ENCODE measurements at regions not wholly inside any gene's neighbourhood (a gene's known extent, or its start where the extent isn't known, plus 50 kb on each side); places are given as distances from the start of the nearest gene placed in this dataset.
"Not testable (repeated sequence)": the region's sequence is repeated elsewhere in the genome, so short reads cannot be mapped to it uniquely, and the experiment has no call there.

DNA sequence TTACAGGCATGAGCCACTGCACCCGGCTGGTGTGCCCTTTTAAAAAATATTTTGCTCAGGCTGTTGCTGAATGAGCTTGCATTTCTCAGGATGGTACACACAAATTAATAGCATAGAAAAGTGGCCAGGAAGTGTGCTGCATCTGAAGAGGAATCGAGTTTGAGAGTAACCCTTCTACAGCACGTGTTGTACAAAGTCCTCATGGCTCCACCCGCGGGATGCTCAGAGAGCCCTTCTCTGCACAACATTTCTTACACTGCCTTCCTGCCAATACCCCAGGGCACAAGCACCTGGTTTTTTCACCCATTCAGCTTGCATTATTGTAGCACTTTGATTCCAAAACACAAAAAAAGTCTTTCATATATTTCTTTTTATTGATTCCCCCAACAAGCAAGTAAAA, 90.1 kb upstream of the NEDD4L start:
- DNase-seq (ENCODE audit: low read depth): no peak

DNA sequence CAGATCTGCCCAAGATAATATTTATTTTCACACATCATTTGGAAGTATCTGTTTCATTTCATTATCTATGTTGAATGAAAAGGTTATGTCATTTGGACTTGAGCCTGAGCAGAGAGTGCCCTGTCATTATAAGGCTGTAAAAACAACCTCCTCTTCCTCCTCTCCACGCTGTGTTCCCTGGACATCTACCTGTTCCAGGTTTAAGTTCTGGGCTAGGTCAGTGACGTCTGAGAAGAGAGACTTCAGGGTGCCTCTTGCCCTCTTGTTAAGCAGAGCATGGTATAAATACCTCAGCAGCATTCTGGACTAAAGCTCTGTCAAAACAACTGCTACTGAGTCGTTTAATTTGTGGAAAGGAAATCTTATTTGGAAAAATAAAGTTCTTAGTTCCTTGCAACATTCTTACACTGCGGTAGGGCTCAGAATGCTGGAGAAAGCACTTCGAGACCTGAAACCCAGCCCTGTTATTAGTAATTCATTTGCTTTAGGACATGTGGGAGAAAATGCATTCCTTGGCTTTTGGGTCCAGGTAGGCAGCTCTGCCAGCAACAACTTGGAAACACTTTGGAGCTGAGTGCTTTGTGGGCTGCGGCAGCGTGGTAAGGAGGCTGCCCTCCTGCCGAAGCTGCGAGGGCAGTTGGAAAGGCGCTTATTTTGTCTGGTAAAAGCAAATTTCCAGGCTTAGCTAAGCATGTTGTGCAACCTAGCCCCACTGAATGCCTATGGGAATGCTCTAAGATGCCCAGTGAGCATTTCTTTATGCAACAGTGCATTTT, 91.8 kb upstream of the NEDD4L start:
- DNase-seq (ENCODE audit: low read depth): no peak

DNA sequence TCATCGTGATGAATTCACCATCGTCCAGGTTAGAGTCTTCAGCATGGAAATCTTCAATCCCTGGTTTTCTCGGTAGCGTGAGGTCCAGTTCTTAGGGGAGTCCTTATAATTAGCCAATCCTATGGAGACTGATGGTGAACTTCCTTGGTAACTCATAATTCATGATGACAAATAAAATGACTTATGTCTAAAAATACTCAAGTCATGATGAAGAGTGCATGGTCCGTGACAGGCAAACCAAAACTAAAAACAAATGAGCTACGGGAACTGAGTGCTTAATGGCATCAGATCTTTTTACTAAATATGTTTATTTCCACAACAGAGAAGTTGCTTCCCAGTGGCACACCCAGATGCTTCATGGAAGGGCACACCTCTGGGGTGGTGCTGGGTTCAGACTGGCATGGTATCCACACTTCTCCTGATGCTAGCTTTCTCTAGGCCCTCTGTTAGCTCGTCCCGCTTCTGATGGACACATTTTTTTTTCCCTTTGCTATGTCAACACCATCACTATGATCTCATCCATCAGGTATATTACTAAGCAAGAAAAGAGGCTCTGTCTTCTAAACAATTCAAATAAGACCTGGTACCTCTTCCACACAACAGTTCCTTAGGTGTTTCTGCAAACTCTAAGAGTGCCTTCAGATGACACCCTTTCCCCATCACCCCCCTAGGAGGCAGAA, 92.8 kb upstream of the NEDD4L start:
- no peak for DNase-seq (ENCODE audit: low read depth)

- no peak for DNase-seq (ENCODE audit: low read depth)
These were observed 93.5 kb upstream of the NEDD4L start for GRCh38 chr18:57950542-57950941.

- DNase-seq (ENCODE audit: low read depth): not testable (repeated sequence)
These were observed 94.7 kb upstream of the NEDD4L start for GRCh38 chr18:57949335-57949734.

DNA sequence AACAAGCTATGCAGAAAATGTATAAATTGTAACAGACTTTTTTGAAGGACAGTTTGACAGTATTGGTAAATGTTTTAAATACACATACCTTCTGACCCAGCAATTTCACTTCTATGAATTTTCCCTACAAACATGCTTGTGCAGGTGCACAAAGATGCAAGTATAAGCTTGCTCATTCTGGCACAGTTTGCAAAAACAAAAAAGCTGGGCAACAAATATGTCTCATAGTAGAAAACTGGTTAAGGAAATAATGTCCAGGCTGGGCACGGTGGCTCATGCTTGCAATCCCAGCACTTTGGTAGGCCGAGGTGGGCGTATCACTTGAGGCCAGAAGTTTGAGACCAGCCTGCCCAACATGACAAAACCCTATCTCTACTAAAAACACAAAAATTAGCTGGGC, 96.9 kb upstream of the NEDD4L start:
- DNase-seq (ENCODE audit: low read depth): no peak

- DNase-seq (ENCODE audit: low read depth): no peak
These were observed 100.3 kb upstream of the NEDD4L start for GRCh38 chr18:57943723-57944122.

- no peak for DNase-seq (ENCODE audit: low read depth)
These were observed 101.5 kb upstream of the NEDD4L start for GRCh38 chr18:57942493-57942892.

DNA sequence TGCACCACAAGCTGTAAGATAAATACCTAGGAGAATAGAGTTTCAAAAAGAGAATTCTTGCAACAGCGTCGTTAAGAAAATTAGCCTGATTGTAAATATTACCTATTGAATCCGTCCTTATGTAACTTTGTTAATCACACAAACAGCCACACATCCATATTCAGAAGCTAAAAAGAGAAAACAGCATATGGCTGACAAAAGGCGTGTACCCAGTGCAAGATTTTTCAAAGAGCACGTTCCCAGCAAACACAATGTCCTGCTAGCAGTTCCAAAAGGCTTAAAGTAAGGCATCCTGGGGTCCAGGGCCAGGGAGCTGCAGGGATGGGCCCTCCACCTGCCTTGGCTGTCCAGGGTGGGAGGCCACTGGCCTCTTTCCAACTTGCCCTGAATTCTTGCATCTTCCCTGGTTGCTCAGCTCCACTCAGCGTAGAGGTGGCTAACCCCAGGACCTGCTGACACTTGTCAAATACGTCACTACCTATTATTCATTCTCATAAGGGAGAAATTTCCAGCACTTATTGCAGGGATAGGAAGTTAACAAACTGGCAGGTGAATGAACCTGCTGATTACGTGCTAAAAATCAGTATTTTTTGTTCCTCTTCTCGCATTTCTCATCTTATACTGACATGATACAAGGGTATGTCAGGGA, 102.1 kb upstream of the NEDD4L start:
- no peak for DNase-seq (ENCODE audit: low read depth)

DNA sequence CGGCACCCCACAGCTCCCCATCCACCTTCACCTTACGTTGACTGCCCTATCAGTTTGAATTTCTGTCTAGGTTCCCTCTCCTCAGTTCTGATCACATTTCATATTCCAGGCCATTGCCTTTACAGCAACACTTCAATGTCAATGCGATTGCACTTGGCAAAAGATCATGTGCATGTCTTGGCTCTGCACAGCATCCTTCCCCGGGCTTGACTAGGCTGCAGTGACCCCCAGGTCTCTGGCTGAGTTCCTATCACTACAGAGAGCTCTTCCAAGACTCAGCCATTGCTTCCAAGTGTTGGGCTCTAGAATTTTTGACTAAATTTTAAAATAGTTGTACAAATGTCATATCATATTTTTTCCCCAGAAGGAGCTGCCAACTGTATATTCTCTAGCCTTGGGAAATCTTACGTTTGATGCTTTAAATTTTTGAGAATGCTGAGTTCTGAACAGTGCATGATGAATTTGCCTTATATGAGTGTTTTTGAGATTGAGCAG, 103.8 kb upstream of the NEDD4L start:
- DNase-seq (ENCODE audit: low read depth): no peak

DNA sequence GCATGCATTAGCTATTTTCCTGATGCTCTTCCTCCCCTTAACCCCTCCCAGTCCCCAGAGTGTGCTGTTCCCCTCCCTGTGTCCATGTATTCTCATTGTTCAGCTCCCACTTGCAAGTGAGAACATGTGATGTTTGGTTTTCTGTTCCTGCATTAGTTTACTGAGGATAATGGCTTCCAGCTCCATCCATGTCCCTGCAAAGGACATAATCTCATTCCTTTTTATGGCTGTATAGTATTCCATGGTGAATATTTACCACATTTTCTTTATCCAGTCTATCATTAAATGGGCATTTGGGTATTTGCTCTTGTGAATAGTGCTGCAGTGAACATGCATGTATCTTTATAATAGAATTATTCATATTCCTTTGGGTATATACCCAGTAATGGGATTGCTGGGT, 109.7 kb upstream of the NEDD4L start:
- DNase-seq (ENCODE audit: low read depth): not testable (repeated sequence)

DNA sequence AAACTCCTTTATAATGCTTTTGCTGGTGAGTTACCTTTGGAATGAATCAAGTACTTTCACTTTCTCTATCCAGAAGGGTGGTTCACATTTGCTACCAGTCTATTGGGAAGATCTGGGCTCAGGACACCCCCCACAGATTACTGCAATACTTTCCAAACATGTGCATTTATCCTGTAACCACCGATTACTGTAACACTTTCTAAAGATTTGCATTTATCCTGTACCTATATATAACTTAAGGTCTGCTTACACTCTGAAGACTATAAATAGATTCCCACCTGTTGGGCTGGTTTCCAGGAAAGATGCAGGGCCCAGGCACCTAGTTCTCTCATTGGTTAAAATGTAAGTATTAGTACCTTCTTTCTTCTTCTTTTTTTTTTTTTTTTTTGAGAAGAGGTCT, 113.0 kb upstream of the NEDD4L start:
- DNase-seq (ENCODE audit: low read depth): no peak

DNA sequence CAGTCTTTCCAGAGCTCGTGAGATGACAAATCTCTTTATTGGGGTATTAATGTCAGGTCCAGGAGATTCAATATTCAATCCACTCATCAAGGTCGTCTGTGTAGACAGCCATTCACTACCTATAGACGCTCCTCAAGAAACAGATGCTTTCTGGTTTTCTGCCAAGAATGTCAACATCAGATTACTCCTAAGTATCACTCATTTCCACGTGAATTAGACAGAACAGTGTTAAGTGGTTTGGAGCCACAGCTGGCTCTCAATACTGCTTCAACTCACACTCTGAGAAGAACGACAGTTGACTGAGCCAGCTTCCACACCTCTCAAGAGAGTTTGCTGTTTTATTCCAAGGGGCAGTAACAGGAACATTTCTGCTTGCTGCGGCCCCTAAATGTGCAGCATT, 113.5 kb upstream of the NEDD4L start:
- no peak for DNase-seq (ENCODE audit: low read depth)

DNA sequence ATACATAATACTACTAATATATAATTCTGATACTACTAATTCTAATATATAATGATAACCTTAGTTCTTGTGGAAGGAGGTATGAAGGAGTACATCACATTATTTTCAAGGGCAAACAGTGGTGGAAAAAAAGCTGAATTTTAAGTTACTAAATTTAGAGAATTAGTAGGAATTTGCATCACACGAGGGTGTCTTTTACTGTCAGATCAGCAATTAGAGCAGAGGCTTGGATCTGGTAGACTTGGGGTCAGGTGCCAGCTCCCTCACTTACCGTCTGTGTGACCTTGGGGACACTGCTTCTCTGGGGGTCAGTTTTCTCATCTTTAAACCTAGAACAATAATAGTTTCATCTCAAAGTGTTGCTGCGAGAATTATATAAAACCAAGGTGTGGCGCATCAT, 114.1 kb upstream of the NEDD4L start:
- no peak for DNase-seq (ENCODE audit: low read depth)

GRCh38 chr18:57928466-57928865, 115.6 kb upstream of the NEDD4L start:
- no peak for DNase-seq (ENCODE audit: low read depth)

GRCh38 chr18:57927511-57927910, 116.5 kb upstream of the NEDD4L start:
- DNase-seq (ENCODE audit: low read depth): no peak

DNA sequence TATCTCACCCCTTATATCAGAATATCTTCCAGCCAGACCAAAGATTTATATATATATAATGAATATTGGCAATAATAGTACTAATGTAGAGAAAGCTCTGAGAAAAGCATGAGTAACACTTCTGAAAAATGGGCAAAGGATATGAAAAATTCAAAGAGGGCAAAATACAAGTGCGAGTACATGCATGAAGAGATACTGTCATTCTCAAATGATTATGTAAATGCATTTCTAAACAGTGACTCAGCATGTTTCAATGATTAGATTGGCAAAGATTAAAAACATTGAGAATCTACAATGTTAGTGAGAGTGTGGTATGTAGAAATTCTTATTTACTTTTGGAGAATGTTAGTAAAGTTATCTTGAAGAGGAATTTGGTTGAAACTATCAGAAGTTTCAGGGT, 118.3 kb upstream of the NEDD4L start:
- no peak for DNase-seq (ENCODE audit: low read depth)

GRCh38 chr18:57923611-57924010, 120.4 kb upstream of the NEDD4L start:
- DNase-seq (ENCODE audit: low read depth): no peak

DNA sequence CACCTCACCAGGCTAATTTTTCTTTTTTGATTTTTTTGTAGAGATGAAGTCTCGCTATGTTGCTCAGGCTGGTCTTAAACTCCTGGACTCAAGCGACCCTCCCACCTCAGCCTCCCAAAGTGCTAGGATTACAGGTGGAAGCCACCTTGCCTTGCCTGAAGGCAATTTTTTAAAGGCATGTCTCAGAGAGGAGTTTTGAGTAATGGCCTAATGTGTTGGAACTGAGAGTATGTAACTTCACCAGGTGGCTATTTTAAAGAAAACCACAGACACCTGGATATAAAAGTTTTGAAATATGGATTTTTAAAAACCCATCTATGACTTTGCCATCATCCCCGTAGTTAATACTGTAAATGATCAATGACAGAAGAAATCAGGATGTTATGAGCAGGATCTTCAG, 119.8 kb upstream of the ATP8B1 start:
- DNase-seq (ENCODE audit: low read depth): no peak

DNA sequence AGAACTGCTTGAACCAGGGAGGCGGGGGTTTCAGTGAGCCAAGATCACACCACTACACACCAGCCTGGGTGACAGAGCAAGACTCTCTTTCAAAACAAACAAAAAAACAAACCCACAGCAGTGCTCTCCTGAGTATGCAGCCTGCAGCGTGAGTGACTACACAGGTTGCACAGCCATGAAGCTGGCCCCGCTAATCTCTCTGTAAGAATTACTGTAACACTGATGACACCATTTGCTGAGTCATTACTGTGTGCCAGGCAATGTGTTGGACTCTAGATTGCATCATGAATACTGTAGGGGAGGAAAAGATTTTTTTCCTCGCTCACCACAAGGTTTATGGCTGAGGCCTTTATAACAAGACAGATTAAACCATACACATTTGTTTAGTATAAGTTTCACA, 118.6 kb upstream of the ATP8B1 start:
- no peak for DNase-seq (ENCODE audit: low read depth)

- no peak for DNase-seq (ENCODE audit: low read depth)
These were observed 116.9 kb upstream of the ATP8B1 start for GRCh38 chr18:57920036-57920435.

- DNase-seq (ENCODE audit: low read depth): no peak
These were observed 115.5 kb upstream of the ATP8B1 start for GRCh38 chr18:57918601-57919000.

DNA sequence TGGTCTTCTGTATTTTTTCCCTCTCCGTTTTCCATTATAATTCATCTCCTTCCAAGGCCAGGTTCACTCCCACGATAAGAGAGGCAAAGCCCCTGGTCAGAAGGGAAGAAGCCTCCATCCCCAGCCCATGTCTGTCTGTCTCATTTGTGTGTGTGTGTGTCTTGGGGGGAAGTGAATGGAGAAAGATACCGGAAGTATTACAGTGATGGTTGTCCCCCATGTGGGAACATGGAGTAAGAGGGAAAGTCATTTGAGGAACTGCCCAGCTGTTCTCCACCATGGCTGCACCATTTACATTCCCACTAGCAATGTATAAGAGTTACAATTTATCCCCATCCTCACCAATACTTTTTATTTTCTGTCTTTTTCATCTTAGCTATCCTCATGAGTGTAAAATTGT, 113.6 kb upstream of the ATP8B1 start:
- DNase-seq (ENCODE audit: low read depth): no peak
